NOMO-1 treated with dmso at 0.1 percent for 144 hours (cell line): ENCODE measurements at regions not wholly inside any gene's neighbourhood (a gene's known extent, or its start where the extent isn't known, plus 50 kb on each side); places are given as distances from the start of the nearest gene placed in this dataset.
A peak's percentile ranks its signal among the peaks of the same experiment; 100 is the strongest.
"Not testable (repeated sequence)": the region's sequence is repeated elsewhere in the genome, so short reads cannot be mapped to it uniquely, and the experiment has no call there.

Experiments
- DNase-seq: peaks from one replicate; lab custom pipeline; 2025; ENCODE audit not compliant: unreplicated experiment; lab: John Stamatoyannopoulos, UW

GRCh38 chr6:122859676-122860075 is 70.6 kb downstream of the SMPDL3A start:
- no peak for DNase-seq

- DNase-seq = no peak
Measured at GRCh38 chr6:122861594-122861993, 72.5 kb downstream of the SMPDL3A start.

- no peak for DNase-seq
Measured at GRCh38 chr6:122868137-122868536, 79.1 kb downstream of the SMPDL3A start.

- DNase-seq = peak; percentile 12
Measured at GRCh38 chr6:122869437-122870024, 80.5 kb downstream of the SMPDL3A start.

GRCh38 chr6:122871079-122871478 is 82.0 kb downstream of the SMPDL3A start:
- no peak for DNase-seq

GRCh38 chr6:122872311-122872710 is 83.3 kb downstream of the SMPDL3A start:
- no peak for DNase-seq

- DNase-seq = no peak
Measured at GRCh38 chr6:122877302-122877701, 88.2 kb downstream of the SMPDL3A start.

GRCh38 chr6:122878796-122879195 is 89.7 kb downstream of the SMPDL3A start:
- DNase-seq = no peak

- no peak for DNase-seq
Measured at GRCh38 chr6:122886481-122886880, 97.4 kb downstream of the SMPDL3A start.

GRCh38 chr6:122887941-122888340 is 98.9 kb downstream of the SMPDL3A start:
- DNase-seq = no peak

- not testable (repeated sequence) for DNase-seq
Measured at GRCh38 chr6:122888680-122889079, 99.6 kb downstream of the SMPDL3A start.

- no peak for DNase-seq
Measured at GRCh38 chr6:122890250-122890649, 101.2 kb downstream of the SMPDL3A start.

- no peak for DNase-seq
Measured at GRCh38 chr6:122894791-122895190, 101.2 kb upstream of the CLVS2 start.

- DNase-seq = no peak
Measured at GRCh38 chr6:122902326-122902725, 93.7 kb upstream of the CLVS2 start.

GRCh38 chr6:122903266-122903915 is 92.6 kb upstream of the CLVS2 start:
- no peak for DNase-seq

- no peak for DNase-seq
Measured at GRCh38 chr6:122904166-122904565, 91.9 kb upstream of the CLVS2 start.

- no peak for DNase-seq
Measured at GRCh38 chr6:122913558-122913957, 82.5 kb upstream of the CLVS2 start.

GRCh38 chr6:122918714-122919113 is 77.3 kb upstream of the CLVS2 start:
- DNase-seq = no peak

- no peak for DNase-seq
Measured at GRCh38 chr6:122930252-122931180, 65.5 kb upstream of the CLVS2 start.

- no peak for DNase-seq
Measured at GRCh38 chr6:122931916-122932315, 64.1 kb upstream of the CLVS2 start.

- not testable (repeated sequence) for DNase-seq
Measured at GRCh38 chr6:122944936-122945335, 51.1 kb upstream of the CLVS2 start.
